MG63 (cell line): ENCODE measurements at regions not wholly inside any gene's neighbourhood (a gene's known extent, or its start where the extent isn't known, plus 50 kb on each side); places are given as distances from the start of the nearest gene placed in this dataset.
"Not testable (repeated sequence)": the region's sequence is repeated elsewhere in the genome, so short reads cannot be mapped to it uniquely, and the experiment has no call there.

Experiments used
- DNase-seq: peaks from one replicate; pipeline ENCODE4 v3.0.0-alpha.2; 2020
- H3K27me3 ChIP-seq: fragments of 250-450 bp; sonication (Bioruptor Pico); 2 replicates; pipeline ENCODE4 v1.5.1; 2020; ENCODE audit warnings: mild to moderate bottlenecking, moderate library complexity
- H3K36me3 ChIP-seq: fragments of 250-450 bp; sonication (Bioruptor Pico); 2 replicates; pipeline ENCODE4 v1.5.1; 2020; ENCODE audit warnings: mild to moderate bottlenecking, moderate library complexity
- H3K4me3 ChIP-seq: fragments of 250-450 bp; sonication (Bioruptor Pico); 2 replicates; pipeline ENCODE4 v1.5.1; 2020; ENCODE audit warnings: mild to moderate bottlenecking, moderate library complexity
- H3K9me3 ChIP-seq: fragments of 250-450 bp; sonication (Bioruptor Pico); 2 replicates; pipeline ENCODE4 v1.5.1; 2020; ENCODE audit warnings: mild to moderate bottlenecking, moderate library complexity

DNA sequence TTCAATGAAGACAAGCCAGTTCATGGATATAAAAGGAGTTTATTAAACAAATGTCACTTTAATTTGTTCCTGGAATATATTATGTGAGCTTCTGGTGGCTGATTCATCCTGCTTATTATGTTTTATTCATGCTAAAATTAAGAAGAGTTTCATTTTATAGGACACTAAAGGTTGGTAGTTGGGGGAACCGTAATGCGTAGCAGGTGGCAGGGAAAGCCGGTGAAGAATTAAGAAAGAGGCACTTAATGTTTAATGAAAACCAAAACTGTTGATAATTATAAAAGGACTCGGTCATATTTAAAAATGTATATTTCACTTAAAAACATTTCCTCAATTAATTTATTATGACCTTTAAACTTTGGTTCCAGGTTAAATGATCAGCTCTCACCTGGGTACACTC lies 94.3 kb downstream of the XKR3 start:
- H3K27me3 ChIP-seq, H3K9me3 ChIP-seq, H3K36me3 ChIP-seq, DNase-seq, H3K4me3 ChIP-seq: not testable (repeated sequence)

DNA sequence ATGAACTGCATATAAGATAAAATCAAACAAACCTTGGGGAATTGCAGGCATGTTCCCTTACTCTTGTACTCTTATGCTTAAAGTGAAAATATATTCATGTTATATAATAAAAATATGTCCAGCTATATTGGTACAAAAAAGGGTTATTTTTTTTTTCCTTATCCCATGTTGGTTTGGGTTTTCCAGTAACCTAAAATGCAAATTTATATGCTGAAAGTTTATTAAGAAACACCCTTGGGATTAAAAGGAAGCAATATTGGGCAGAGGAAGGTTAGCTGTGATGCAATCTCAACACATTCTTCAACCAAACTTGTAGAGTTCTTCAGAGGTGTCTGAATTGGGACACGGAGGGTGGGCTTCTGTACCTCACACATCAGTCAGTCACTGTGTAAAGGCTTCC lies 97.7 kb downstream of the XKR3 start:
- H3K27me3 ChIP-seq, H3K9me3 ChIP-seq, DNase-seq, H3K36me3 ChIP-seq, H3K4me3 ChIP-seq: not testable (repeated sequence)

DNA sequence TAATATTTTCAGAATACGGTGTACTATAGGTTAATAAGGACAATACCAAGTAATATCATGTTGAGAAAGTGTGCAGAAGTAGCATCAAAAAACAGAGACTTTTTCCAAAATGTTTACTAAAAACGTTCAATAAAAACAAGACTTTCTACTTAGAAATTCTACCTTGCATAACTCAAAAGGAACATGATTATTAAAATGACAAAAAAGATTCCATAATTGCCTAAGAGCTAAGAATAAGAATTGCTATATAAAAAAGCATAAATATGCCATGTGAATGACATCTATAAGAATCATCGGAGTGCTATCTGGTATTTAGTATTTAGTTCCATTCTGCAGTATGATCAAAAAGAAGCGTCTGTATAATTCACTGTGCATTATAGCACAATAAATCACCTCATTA lies 102.0 kb downstream of the XKR3 start:
- not testable (repeated sequence) for H3K9me3 ChIP-seq, H3K4me3 ChIP-seq, H3K27me3 ChIP-seq, H3K36me3 ChIP-seq, DNase-seq

DNA sequence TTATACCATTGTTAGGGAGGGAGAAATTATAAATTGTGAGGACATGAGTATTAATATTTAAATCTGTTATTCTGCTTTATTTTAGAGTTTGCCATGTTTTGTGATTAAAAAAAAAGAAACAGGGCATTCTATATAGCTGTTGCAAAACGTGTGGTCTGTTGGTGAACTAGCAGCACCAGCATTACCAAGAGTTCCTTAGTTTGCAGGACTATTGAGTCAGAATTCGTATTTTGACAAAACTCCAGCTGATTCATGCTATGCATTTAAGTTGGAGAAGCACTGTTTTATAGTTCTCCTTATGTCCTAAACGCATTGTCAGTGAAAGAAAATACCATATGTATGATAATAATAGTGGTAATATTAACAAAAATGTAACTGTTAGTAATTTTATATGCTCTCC lies 102.6 kb downstream of the XKR3 start:
- not testable (repeated sequence) for H3K4me3 ChIP-seq, H3K27me3 ChIP-seq, DNase-seq, H3K36me3 ChIP-seq, H3K9me3 ChIP-seq

DNA sequence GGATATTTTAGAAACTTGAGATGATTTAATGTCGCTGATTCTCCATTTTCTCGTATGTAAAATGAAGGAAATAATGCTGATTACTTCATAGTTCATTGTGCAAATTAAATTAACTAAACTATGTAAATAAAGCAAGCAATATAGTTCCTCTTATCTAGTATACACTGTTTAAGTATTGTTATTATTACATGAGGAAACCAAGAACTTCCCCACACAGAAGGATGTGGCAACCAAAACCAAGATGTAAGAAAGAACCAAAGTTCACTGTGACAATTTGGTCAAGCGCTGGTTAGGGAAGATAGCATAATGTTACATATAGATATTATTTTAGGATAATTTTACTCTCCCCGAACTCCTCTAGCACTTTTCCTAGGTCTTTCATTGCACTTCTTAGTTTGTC lies 103.2 kb downstream of the XKR3 start:
- H3K4me3 ChIP-seq = no peak overlapping the region
- H3K36me3 ChIP-seq = no peaks in the 10 kb centered on the region
- H3K27me3 ChIP-seq = no peaks in the 10 kb centered on the region
- DNase-seq = no peak
- H3K9me3 ChIP-seq = no peaks in the 10 kb centered on the region

DNA sequence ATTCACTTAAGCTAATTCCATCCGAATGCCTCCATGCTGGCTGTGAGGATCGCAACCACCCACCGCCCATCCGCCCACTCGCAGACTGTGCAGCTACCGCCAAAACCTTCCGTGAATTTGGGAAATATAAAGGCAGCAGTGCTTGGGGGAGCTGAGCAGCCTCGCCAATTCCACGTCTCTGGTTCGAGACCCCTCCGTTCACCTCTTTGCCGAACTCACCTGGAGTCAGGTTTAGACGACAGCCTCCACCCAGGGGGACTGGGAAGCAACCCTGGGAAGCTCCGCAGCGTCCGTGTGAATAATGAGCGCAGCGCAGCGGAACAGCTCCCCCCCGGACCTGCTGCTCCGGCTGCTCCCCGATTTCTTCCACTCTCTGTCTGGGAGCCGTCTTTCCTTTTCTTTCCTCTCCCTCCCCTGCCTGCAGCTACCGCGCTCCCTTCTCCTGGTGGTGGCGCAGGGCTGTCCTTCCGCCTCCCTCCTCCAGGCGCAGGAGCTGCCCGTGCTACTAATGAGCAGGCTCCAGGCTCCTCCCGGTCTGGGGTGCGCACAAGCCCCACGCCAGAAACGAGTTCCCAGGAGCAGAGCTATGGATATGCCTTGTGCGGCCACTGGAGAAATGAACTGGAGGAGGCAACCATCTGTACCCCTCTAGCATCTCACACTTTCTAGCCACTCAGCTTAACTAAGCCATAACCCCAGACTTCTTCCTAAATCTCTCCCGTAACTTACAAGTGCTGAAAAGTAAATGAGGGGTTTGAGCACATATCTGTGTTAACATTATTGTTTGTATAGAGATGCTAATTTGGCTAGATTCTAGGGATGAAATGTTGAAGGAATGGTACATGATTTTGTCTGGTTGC lies 107.3 kb downstream of the XKR3 start:
- Histone ChIP-seq H3K27me3 (no peaks in the 10 kb centered on the region), H3K9me3 (no peaks in the 10 kb centered on the region), H3K4me3 (peak overlapping the region; percentile 26; the same call in 1 of the 2 replicates), H3K36me3 (no peaks in the 10 kb centered on the region)
- peak; percentile 47 for DNase-seq

DNA sequence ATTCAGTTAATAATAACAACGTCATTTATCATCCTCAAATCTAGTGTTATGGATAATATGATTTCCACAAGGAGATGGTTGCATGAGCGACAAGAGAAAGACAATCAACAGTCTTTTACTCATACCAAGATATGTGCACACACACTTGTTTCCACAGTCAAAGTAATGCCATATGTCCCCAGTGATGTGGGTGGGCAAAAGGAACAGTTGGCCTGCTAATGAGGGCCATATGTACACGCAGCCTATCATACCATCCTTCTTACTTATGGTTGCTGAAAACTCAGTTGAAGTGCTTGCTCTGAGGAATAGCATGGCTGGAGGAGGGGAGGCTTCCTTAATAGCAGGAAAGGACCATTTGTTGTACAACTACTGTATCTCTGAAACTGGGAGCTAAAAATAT lies 110.6 kb downstream of the XKR3 start:
- H3K9me3 ChIP-seq, H3K27me3 ChIP-seq, H3K4me3 ChIP-seq, H3K36me3 ChIP-seq, DNase-seq: not testable (repeated sequence)

DNA sequence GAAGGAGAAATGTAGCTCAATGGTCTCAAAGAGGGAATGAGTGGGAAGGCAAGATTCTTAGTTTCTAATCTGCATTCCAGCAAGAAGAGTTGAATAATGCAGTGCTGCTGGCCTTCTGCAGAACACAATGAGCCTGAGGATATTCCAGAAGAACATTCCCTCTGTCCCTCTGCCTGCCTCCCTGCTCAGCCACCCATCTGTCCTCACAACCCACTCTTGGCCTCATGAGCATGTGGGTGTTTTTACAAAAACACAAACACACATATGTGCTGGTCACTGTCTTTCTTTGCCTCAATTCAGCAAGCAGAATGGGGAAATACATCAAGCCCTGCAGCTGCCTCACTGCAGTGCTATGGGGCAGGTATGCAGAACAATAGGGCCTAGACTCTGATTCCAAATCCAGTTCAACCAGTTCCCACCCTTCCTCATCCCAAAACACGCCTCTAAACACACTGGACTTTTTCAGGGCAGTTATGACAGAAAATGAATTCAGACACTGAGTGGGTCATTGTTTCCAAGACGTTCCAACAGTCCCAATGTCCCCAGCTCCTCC lies 109.8 kb upstream of the CCT8L2 start:
- not testable (repeated sequence) for H3K36me3 ChIP-seq, H3K27me3 ChIP-seq, DNase-seq, H3K9me3 ChIP-seq, H3K4me3 ChIP-seq

DNA sequence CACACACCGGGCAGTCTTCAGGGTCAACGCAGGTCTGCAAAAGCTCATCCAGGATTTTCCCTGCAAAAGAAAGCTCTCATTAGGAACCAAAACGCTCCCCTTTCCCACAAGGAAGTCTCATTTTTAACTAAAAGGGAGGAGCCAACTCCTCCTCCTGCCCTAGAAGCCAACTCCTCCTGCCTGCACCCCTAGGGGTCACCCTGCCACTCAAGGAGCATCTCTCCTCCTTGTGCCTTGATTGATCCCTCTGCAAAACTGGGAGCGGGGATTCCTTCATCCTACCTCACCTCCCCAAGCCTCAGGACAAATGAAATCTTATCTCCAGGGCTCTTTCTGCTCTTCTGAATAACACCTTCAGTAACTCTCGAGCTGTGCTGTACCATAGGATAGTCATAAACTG lies 107.8 kb upstream of the CCT8L2 start:
- not testable (repeated sequence) for DNase-seq, H3K36me3 ChIP-seq

DNA sequence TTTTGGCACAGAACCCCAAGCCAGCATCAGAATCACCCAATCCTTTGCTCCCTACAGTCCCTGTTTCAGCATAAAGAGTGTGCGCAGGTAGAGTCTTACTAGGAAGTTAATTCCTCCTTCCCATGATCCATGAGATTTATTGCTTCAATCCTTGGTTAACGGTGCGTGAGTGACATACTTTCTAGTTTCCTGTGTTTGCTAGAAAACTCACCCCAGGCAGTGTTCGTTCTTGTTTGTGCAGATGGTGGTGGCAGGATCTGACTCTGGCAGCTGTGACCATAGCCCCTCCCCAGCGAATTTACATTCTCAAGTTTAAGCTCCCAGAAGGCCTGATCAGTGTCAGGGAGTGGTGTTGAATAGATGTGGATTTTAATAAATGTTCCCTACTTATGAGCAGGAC lies 106.7 kb upstream of the CCT8L2 start:
- H3K4me3 ChIP-seq = no peak overlapping the region
- H3K27me3 ChIP-seq = no peaks in the 10 kb centered on the region
- no peak for DNase-seq
- no peaks in the 10 kb centered on the region for H3K9me3 ChIP-seq
- no peaks in the 10 kb centered on the region for H3K36me3 ChIP-seq

More for the DNA sequence above, 107.8 kb upstream of the CCT8L2 start:
- not testable (repeated sequence) for H3K9me3 ChIP-seq, H3K4me3 ChIP-seq, H3K27me3 ChIP-seq

DNA sequence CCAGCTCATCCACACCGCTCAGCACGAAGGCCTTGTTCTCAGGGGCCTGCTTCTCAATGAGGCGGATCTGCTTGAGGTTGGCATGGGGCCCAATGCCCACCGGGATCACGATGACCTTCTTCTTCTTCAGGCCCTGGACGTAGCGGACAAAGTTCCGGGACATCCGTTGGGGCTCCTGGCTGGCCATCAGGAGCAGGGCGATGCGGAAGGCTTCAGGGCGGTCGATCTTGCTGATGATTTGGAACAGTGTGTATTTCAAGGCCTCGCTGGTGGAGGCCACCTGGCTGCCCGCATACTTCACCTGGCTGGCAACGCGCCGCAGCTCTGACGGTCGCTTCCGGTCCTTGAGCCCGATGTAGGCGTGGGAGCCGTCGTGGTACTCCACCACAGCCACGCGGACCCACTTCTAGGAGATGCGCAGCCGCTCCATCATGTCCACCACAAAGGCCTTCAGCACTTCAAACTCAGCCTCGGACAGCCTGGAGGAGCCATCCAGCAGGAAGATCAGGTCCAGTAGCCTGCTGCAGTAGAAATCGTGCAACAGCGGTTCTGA lies 105.0 kb upstream of the CCT8L2 start:
- H3K9me3 ChIP-seq, H3K27me3 ChIP-seq, H3K36me3 ChIP-seq, DNase-seq, H3K4me3 ChIP-seq: not testable (repeated sequence)

DNA sequence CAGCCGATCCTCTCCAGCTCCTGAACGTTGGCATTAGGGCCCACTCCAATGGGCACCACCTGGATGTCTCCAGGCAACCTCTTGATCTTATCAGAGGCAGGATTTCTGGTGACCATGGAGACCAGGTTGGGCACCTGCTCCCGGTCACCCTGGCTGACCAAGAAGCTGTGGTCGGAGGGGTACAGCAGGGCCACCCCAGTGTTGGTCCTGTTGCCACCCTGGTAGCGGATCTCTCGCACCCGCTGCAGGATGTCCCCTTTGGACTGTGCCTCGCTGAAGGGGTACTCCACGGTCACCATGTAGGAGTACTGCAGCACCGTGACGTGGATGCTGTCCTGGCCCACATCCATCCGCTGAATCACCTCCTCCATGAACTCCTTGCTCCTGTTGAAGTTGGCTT lies 104.3 kb upstream of the CCT8L2 start:
- not testable (repeated sequence) for H3K27me3 ChIP-seq, H3K4me3 ChIP-seq, DNase-seq, H3K36me3 ChIP-seq, H3K9me3 ChIP-seq

DNA sequence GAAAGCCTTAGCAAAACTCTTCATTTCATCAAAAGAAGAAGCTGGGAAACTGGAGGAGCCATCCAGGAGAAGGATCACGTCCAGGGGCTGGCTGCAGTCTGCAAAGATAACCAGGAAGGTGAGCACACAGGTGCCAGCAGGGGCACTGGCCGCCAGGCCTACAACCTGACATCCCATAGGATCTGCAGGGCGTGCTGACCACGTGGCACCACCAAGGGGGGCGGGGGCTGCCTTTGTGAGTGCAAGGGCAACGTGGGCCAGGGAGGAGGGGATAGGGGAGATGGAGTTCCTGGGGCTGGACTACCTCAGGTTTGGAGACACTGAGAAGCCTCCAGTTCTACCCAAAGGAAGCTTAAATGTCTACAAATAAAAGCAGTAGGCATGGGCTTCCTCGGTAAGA lies 102.7 kb upstream of the CCT8L2 start:
- Histone ChIP-seq H3K27me3 (no peaks in the 10 kb centered on the region), H3K9me3 (no peaks in the 10 kb centered on the region), H3K4me3 (no peak overlapping the region), H3K36me3 (no peaks in the 10 kb centered on the region)
- no peak for DNase-seq

DNA sequence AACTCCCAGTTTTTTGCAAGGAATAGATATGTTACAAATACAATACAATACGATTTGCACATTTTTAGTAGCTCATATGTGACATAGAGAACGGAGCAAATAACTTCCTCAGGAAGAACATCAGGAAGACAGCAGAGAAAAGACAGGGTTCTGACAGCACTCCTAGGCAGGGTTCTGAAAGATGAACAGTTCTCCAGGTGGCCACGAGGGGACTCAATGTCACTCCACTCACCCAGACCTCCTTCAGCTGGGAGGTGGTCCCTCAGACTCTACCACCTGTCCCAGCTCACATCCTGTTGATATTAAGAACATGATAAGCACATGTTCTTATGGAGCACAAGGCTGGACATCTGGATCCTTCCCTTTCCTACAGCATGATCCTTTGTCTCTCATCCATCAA lies 101.1 kb upstream of the CCT8L2 start:
- not testable (repeated sequence) for H3K36me3 ChIP-seq, H3K9me3 ChIP-seq, H3K27me3 ChIP-seq, DNase-seq, H3K4me3 ChIP-seq

DNA sequence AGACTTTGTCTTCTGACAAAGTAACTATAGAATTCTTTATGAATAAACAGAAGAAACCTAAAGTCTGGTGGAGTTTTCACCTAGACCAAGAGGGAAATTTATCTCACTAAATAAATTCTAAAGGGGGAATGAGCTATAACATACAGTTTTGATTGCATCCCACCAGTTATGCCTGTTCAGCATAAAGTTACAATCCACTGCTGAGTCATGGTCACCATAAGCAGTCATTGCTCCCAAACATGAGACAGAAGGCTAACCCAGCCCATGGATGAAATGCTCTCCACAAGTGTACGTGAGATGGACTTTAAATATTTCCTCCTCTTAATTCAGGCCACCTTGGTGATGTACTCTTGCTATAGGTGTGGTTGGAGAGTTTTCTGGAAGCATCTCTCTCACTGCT lies 96.7 kb upstream of the CCT8L2 start:
- not testable (repeated sequence) for H3K4me3 ChIP-seq, H3K9me3 ChIP-seq, H3K27me3 ChIP-seq, DNase-seq, H3K36me3 ChIP-seq

DNA sequence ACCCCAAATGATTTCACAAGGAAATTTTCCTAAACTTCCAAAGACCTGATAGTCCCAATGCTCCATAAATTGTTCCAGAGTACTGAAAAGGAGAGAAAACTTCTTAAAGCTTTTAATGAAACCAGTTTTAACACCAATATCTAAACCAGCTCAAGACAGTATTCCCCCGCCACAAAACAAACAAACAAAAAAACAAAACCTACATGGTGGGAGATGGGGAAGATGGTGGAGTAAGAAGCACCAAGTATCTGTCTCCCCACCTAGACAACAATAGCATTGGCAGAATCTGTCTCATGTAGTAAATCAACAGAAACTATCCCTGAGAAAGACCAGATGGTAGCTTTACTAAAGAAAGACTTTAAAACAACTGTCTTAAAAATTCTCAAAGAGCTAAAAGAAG lies 88.7 kb upstream of the CCT8L2 start:
- not testable (repeated sequence) for H3K4me3 ChIP-seq, H3K27me3 ChIP-seq, H3K9me3 ChIP-seq, DNase-seq, H3K36me3 ChIP-seq

DNA sequence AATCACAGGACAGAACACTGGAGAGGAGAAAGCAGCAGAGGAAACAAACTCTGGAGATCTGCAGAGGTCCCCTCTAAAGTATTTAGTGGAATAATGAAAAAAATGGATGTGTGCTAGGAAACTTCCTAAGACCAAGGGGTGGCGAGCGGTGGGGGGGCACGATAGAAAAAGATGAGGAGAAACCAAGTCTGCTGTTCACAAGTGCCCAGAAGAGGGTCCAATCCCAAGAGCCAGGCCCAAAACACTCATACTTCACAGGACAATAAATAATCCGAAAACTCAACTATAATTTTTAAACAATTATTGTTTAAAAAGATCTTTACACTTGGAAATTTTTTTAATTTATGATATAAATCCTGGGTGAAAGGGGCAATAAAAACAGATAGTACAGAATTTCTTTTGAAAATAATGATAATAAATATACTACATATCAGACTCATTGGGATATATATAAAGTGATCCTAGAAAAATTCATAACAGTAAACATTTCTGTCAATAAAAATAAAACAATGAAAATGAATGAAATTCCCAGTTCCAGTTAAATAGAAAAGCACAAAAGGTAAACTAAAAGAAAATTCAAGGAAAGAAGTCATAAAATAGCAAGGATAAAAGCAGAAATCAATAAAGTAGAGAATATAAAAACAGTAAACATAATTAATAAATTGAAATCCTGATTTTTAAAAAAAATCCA lies 87.7 kb upstream of the CCT8L2 start:
- DNase-seq, H3K27me3 ChIP-seq, H3K4me3 ChIP-seq, H3K9me3 ChIP-seq, H3K36me3 ChIP-seq: not testable (repeated sequence)
